Chondrocyte (in vitro differentiated cells): ENCODE measurements at regions not wholly inside any gene's neighbourhood (a gene's known extent, or its start where the extent isn't known, plus 50 kb on each side); places are given as distances from the start of the nearest gene placed in this dataset.

Source experiments
- DNase-seq: peaks from one replicate; pipeline ENCODE4 v3.0.0; 2021; ENCODE audit warnings: mixed read lengths, low spot score
- H3K27ac Mint-ChIP-seq: one replicate; pipeline ENCODE4 v1.8.0; 2021; ENCODE audit warnings: mild to moderate bottlenecking, moderate library complexity, mixed read lengths; ENCODE audit not compliant: unreplicated experiment
- H3K27me3 Mint-ChIP-seq: 2 replicates; pipeline ENCODE4 v1.8.0; 2021; ENCODE audit warnings: low read depth, mixed read lengths
- H3K36me3 Mint-ChIP-seq: 2 replicates; pipeline ENCODE4 v1.8.0; 2021; ENCODE audit warnings: low read depth, mixed read lengths
- H3K4me1 Mint-ChIP-seq: 2 replicates; pipeline ENCODE4 v1.8.0; 2021; ENCODE audit warnings: low read depth, mild to moderate bottlenecking, mixed read lengths
- H3K4me3 Mint-ChIP-seq: one replicate; pipeline ENCODE4 v1.8.0; 2021; ENCODE audit warnings: mild to moderate bottlenecking, moderate library complexity, mixed read lengths; ENCODE audit not compliant: unreplicated experiment
- H3K9me3 Mint-ChIP-seq: 2 replicates; pipeline ENCODE4 v1.8.0; 2021; ENCODE audit warnings: low read depth, mixed read lengths
- CTCF ChIP-seq: fragments of 200-600 bp; sonication (generic); IDR thresholded peaks from 2 replicates; pipeline ENCODE4 v1.5.0; 2021; ENCODE audit warnings: antibody characterized with exemption, mild to moderate bottlenecking, moderate library complexity

GRCh38 chr5:8641786-8642505, 773.0 kb downstream of the MTRR start:
- no peak for DNase-seq
- H3K27ac Mint-ChIP-seq = no peak overlapping the region
- H3K9me3 Mint-ChIP-seq = no peaks in the 10 kb centered on the region
- H3K4me1 Mint-ChIP-seq = peaks cover 1% of the 10 kb centered on the region
- no peaks in the 10 kb centered on the region for H3K36me3 Mint-ChIP-seq
- no peaks in the 10 kb centered on the region for H3K27me3 Mint-ChIP-seq
- no peak for TF ChIP-seq CTCF
- no peak overlapping the region for H3K4me3 Mint-ChIP-seq

GRCh38 chr5:8644377-8644776, 775.4 kb downstream of the MTRR start:
- no peak overlapping the region for H3K4me3 Mint-ChIP-seq
- no peak for TF ChIP-seq CTCF
- no peak for DNase-seq
- no peaks in the 10 kb centered on the region for H3K27me3 Mint-ChIP-seq
- no peaks in the 10 kb centered on the region for H3K36me3 Mint-ChIP-seq
- peaks cover 2% of the 10 kb centered on the region for H3K4me1 Mint-ChIP-seq
- no peaks in the 10 kb centered on the region for H3K9me3 Mint-ChIP-seq
- H3K27ac Mint-ChIP-seq = no peak overlapping the region

GRCh38 chr5:8647111-8647510, 778.2 kb downstream of the MTRR start:
- H3K27me3 Mint-ChIP-seq = no peaks in the 10 kb centered on the region
- no peak for DNase-seq
- TF ChIP-seq CTCF = no peak
- H3K27ac Mint-ChIP-seq = no peak overlapping the region
- no peaks in the 10 kb centered on the region for H3K9me3 Mint-ChIP-seq
- peaks cover 1% of the 10 kb centered on the region for H3K36me3 Mint-ChIP-seq
- H3K4me1 Mint-ChIP-seq = peaks cover 10% of the 10 kb centered on the region
- H3K4me3 Mint-ChIP-seq = no peak overlapping the region

- peak; percentile 57 for TF ChIP-seq CTCF
- peaks cover 1% of the 10 kb centered on the region for H3K36me3 Mint-ChIP-seq
- no peaks in the 10 kb centered on the region for H3K9me3 Mint-ChIP-seq
- H3K27ac Mint-ChIP-seq = no peak overlapping the region
- peaks cover 12% of the 10 kb centered on the region for H3K4me1 Mint-ChIP-seq
- H3K27me3 Mint-ChIP-seq = no peaks in the 10 kb centered on the region
- H3K4me3 Mint-ChIP-seq = no peak overlapping the region
- DNase-seq = no peak
Observed at GRCh38 chr5:8650186-8650585, 781.2 kb downstream of the MTRR start.

- Mint-ChIP-seq H3K4me3 (no peak overlapping the region), H3K4me1 (peaks cover 5% of the 10 kb centered on the region), H3K27ac (no peak overlapping the region), H3K27me3 (no peaks in the 10 kb centered on the region), H3K36me3 (no peaks in the 10 kb centered on the region), H3K9me3 (no peaks in the 10 kb centered on the region)
- no peak for DNase-seq
- TF ChIP-seq CTCF = no peak
Observed at GRCh38 chr5:8660133-8660893, 791.4 kb downstream of the MTRR start.
